Large intestine (tissue), 3 donors: ENCODE measurements at regions not wholly inside any gene's neighbourhood (a gene's known extent, or its start where the extent isn't known, plus 50 kb on each side); places are given as distances from the start of the nearest gene placed in this dataset.
"Not testable (repeated sequence)": the region's sequence is repeated elsewhere in the genome, so short reads cannot be mapped to it uniquely, and the experiment has no call there.

Experiments used
- DNase-seq, 2 donors: peaks; one replicate each; pipeline versions ENCODE4 v3.0.0 to v3.0.0-alpha.2; 2013
- H3K27ac ChIP-seq: one replicate; pipeline ENCODE4 v1.5.1; 2013; ENCODE audit warnings: low read length
- H3K27me3 ChIP-seq: 2 replicates; pipeline ENCODE4 v1.6.1; 2013; ENCODE audit warnings: low read length; ENCODE audit not compliant: control insufficient read depth, insufficient read depth
- H3K36me3 ChIP-seq: 2 replicates; pipeline ENCODE4 v1.6.1; 2013; ENCODE audit warnings: low read length; ENCODE audit not compliant: control insufficient read depth, insufficient read depth
- H3K4me1 ChIP-seq: one replicate; pipeline ENCODE4 v1.6.1; 2013; ENCODE audit warnings: low read length; ENCODE audit not compliant: control insufficient read depth, insufficient read depth
- H3K4me3 ChIP-seq: one replicate; pipeline ENCODE4 v1.5.1; 2013; ENCODE audit warnings: low read length
- H3K9me3 ChIP-seq: one replicate; pipeline ENCODE4 v1.6.1; 2013; ENCODE audit warnings: mild to moderate bottlenecking, low read depth, low read length, moderate library complexity; ENCODE audit not compliant: control insufficient read depth
- WGBS: methylation state at CpG from one replicate; pipeline ENCODE4 v1.1.5; 2013; ENCODE audit warnings: low lambda C conversion rate; ENCODE audit not compliant: insufficient coverage; 5-methylcytosine and 5-hydroxymethylcytosine counted together

DNA sequence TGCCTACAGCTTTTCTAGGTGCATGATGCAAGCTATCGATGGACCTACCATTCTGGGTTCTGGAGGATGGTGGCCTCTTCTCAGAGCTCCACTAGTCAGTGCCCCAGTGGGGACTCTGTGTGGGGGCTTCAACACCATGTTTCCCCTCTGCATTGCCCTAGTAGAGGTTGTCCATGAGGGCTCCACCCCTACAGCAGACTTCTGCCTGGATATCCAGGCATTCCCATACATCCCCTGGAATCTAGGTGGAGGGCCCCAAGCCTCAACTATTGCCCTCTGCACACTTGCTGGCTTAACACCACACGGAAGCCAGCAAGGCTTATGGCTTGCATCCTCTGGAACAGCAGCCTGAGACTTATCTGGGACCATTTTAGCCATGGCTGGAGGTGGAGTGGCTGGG lies 1299.9 kb upstream of the MIR17HG start:
- H3K36me3 ChIP-seq, result no peaks in the 10 kb centered on the region
- WGBS, result no CpG with 5 or more reads among the region's 2 CpGs
- H3K4me1 ChIP-seq, result no peaks in the 10 kb centered on the region
- H3K9me3 ChIP-seq, result no peaks in the 10 kb centered on the region
- no peak for DNase-seq
- H3K27ac ChIP-seq, result no peak overlapping the region
- H3K4me3 ChIP-seq, result no peak overlapping the region
- no peaks in the 10 kb centered on the region for H3K27me3 ChIP-seq

DNA sequence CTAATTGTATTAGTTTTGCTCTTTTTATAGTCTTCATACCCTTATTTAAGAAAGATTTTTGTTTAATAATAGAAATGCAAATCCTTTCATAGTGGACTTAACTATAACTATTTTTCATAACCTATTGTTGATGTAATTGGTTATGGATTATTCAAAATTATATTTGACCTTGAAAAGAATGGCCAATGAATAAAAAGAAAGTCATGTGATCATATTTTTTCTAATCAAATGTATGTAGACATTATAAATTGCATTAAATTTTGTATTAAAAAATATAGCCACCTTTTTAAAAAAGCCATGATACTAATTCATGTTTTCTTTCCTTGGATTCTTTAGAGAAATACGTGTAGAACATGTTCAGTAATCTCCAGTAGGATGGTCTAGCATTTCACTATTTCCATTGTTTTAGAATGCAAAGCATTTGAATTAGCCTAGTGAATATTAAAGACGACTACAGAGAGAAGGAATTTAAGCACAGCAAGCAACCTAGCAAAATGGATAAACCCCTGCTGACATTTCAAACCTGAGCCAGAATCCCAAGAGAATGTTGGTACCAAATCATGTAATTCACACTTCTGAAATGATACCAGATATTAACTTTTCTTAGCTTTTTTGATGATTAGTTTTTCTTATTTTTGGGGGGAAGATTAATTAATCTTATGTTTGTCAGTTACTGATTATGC lies 1297.4 kb upstream of the MIR17HG start:
- H3K4me3 ChIP-seq, result no peak overlapping the region
- no peaks in the 10 kb centered on the region for H3K36me3 ChIP-seq
- no peaks in the 10 kb centered on the region for H3K4me1 ChIP-seq
- 50% methylated on average over 1 of the region's 2 CpGs for WGBS
- no peaks in the 10 kb centered on the region for H3K9me3 ChIP-seq
- no peak for DNase-seq
- H3K27me3 ChIP-seq, result no peaks in the 10 kb centered on the region
- H3K27ac ChIP-seq, result no peak overlapping the region

GRCh38 chr13:90055121-90055520 lies 1292.4 kb upstream of the MIR17HG start:
- H3K36me3 ChIP-seq, result no peaks in the 10 kb centered on the region
- DNase-seq, result no peak
- no peak overlapping the region for H3K27ac ChIP-seq
- no peaks in the 10 kb centered on the region for H3K27me3 ChIP-seq
- H3K4me1 ChIP-seq, result no peaks in the 10 kb centered on the region
- no peaks in the 10 kb centered on the region for H3K9me3 ChIP-seq
- no peak overlapping the region for H3K4me3 ChIP-seq
- WGBS, result 80% methylated on average over 1 of the region's 3 CpGs

DNA sequence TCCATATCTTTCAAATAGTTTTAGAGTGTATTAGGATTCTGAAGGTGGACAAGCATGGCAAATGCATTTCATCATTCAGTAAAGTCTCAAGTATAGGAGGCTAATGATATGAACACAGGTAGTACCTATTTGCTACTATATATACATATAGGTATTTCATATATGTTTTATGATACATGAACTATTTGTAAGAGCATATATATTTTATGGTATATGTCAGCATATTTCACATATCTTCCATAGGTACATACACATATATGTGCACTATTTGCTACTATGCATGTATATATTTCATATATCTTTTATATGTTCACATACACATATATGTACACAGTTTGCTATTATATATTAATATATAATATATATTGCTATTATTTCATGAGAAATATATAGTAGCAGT lies 1291.7 kb upstream of the MIR17HG start:
- Histone ChIP-seq H3K36me3 (no peaks in the 10 kb centered on the region), H3K27ac (no peak overlapping the region), H3K4me3 (no peak overlapping the region), H3K4me1 (no peaks in the 10 kb centered on the region), H3K27me3 (no peaks in the 10 kb centered on the region), H3K9me3 (no peaks in the 10 kb centered on the region)
- DNase-seq, result no peak

GRCh38 chr13:90064226-90064625 lies 1283.3 kb upstream of the MIR17HG start:
- H3K27ac ChIP-seq, H3K4me1 ChIP-seq, H3K4me3 ChIP-seq, H3K27me3 ChIP-seq, H3K36me3 ChIP-seq, H3K9me3 ChIP-seq, DNase-seq: not testable (repeated sequence)

GRCh38 chr13:90068658-90069057 lies 1278.8 kb upstream of the MIR17HG start:
- WGBS, result 85% methylated on average over 2 of the region's 3 CpGs

GRCh38 chr13:90070362-90070761 lies 1277.1 kb upstream of the MIR17HG start:
- Histone ChIP-seq H3K4me1 (no peaks in the 10 kb centered on the region), H3K27ac (no peak overlapping the region), H3K9me3 (no peaks in the 10 kb centered on the region), H3K36me3 (no peaks in the 10 kb centered on the region), H3K4me3 (no peak overlapping the region), H3K27me3 (no peaks in the 10 kb centered on the region)
- DNase-seq, result no peak
- 100% methylated on average over 1 of the region's 1 CpG for WGBS

More at GRCh38 chr13:90068658-90069057, 1278.8 kb upstream of the MIR17HG start:
- H3K27ac ChIP-seq, result no peak overlapping the region
- H3K4me1 ChIP-seq, result no peaks in the 10 kb centered on the region
- DNase-seq, result no peak
- no peak overlapping the region for H3K4me3 ChIP-seq
- no peaks in the 10 kb centered on the region for H3K27me3 ChIP-seq
- H3K9me3 ChIP-seq, result no peaks in the 10 kb centered on the region
- no peaks in the 10 kb centered on the region for H3K36me3 ChIP-seq

GRCh38 chr13:90070837-90071525 lies 1276.5 kb upstream of the MIR17HG start:
- no peaks in the 10 kb centered on the region for H3K36me3 ChIP-seq
- no peaks in the 10 kb centered on the region for H3K27me3 ChIP-seq
- no peaks in the 10 kb centered on the region for H3K4me1 ChIP-seq
- no peak for DNase-seq
- H3K9me3 ChIP-seq, result no peaks in the 10 kb centered on the region
- no peak overlapping the region for H3K27ac ChIP-seq
- no peak overlapping the region for H3K4me3 ChIP-seq
- WGBS, result no CpG with 5 or more reads among the region's 4 CpGs

- no peak for DNase-seq
- Histone ChIP-seq H3K4me1 (no peaks in the 10 kb centered on the region), H3K4me3 (no peak overlapping the region), H3K27ac (no peak overlapping the region), H3K27me3 (no peaks in the 10 kb centered on the region), H3K9me3 (peaks cover 2% of the 10 kb centered on the region), H3K36me3 (no peaks in the 10 kb centered on the region)
- WGBS, result no CpG with 5 or more reads among the region's 1 CpG
These were observed 1262.7 kb upstream of the MIR17HG start for GRCh38 chr13:90084684-90085290.

- H3K4me3 ChIP-seq, result no peak overlapping the region
- no peak for DNase-seq
- H3K27me3 ChIP-seq, result no peaks in the 10 kb centered on the region
- H3K4me1 ChIP-seq, result no peaks in the 10 kb centered on the region
- H3K27ac ChIP-seq, result no peak overlapping the region
- no peaks in the 10 kb centered on the region for H3K9me3 ChIP-seq
- H3K36me3 ChIP-seq, result no peaks in the 10 kb centered on the region
- WGBS, result 93% methylated on average over 3 of the region's 3 CpGs
These were observed 1258.4 kb upstream of the MIR17HG start for GRCh38 chr13:90089051-90089450.

DNA sequence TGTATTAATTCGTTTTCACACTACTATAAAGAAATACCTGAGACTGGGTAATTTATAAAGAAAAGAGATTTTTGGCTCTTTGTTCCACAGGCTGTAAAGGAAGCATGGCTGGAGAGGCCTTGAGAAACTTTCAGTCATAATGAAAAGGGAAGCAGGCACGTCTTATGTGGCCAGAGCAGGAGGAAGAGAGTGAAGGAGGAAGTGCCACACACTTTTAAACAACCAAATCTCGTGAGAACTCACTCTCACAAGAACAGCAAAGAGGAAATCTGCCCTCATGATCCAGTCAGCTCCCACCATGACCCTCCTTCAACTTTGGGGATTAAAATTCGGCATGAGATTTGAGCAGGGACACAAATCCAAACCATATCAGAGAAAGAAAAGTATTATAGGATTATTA lies 1255.9 kb upstream of the MIR17HG start:
- Histone ChIP-seq H3K36me3 (no peaks in the 10 kb centered on the region), H3K9me3 (no peaks in the 10 kb centered on the region), H3K4me1 (no peaks in the 10 kb centered on the region), H3K4me3 (no peak overlapping the region), H3K27ac (no peak overlapping the region), H3K27me3 (no peaks in the 10 kb centered on the region)
- WGBS, result 84% methylated on average over 2 of the region's 4 CpGs
- no peak for DNase-seq
